NCI-H345 (cell line): ENCODE measurements at regions not wholly inside any gene's neighbourhood (a gene's known extent, or its start where the extent isn't known, plus 50 kb on each side); places are given as distances from the start of the nearest gene placed in this dataset.

Source experiments
- DNase-seq: peaks from one replicate; lab custom pipeline; 2025; lab: John Stamatoyannopoulos, UW

GRCh38 chr1:38256072-38256471 is 209.5 kb upstream of the POU3F1 start:
- DNase-seq = no peak

- DNase-seq = no peak
Measured at GRCh38 chr1:38253314-38253713, 206.7 kb upstream of the POU3F1 start.

- no peak for DNase-seq
Measured at GRCh38 chr1:38250356-38250755, 203.8 kb upstream of the POU3F1 start.

- DNase-seq = no peak
Measured at GRCh38 chr1:38249001-38249400, 202.4 kb upstream of the POU3F1 start.

- DNase-seq = no peak
Measured at GRCh38 chr1:38246955-38247952, 200.7 kb upstream of the POU3F1 start.

- no peak for DNase-seq
Measured at GRCh38 chr1:38244218-38244845, 197.7 kb upstream of the POU3F1 start.

- DNase-seq = no peak
Measured at GRCh38 chr1:38243106-38243505, 196.5 kb upstream of the POU3F1 start.

GRCh38 chr1:38242506-38242905 is 195.9 kb upstream of the POU3F1 start:
- DNase-seq = no peak

- no peak for DNase-seq
Measured at GRCh38 chr1:38241594-38242334, 195.2 kb upstream of the POU3F1 start.

GRCh38 chr1:38240618-38241017 is 194.0 kb upstream of the POU3F1 start:
- no peak for DNase-seq

GRCh38 chr1:38239258-38239835 is 192.8 kb upstream of the POU3F1 start:
- DNase-seq = no peak

GRCh38 chr1:38238294-38238693 is 191.7 kb upstream of the POU3F1 start:
- DNase-seq = no peak

- DNase-seq = no peak
Measured at GRCh38 chr1:38235705-38236104, 189.1 kb upstream of the POU3F1 start.

GRCh38 chr1:38231941-38232340 is 185.3 kb upstream of the POU3F1 start:
- DNase-seq = peak; percentile 25

- DNase-seq = no peak
Measured at GRCh38 chr1:38228718-38229117, 182.1 kb upstream of the POU3F1 start.

- DNase-seq = no peak
Measured at GRCh38 chr1:38225745-38226144, 179.2 kb upstream of the POU3F1 start.

GRCh38 chr1:38223391-38223790 is 176.8 kb upstream of the POU3F1 start:
- DNase-seq = no peak

GRCh38 chr1:38222891-38223290 is 176.3 kb upstream of the POU3F1 start:
- no peak for DNase-seq

GRCh38 chr1:38221006-38221649 is 174.5 kb upstream of the POU3F1 start:
- DNase-seq = no peak

- DNase-seq = no peak
Measured at GRCh38 chr1:38217316-38217715, 170.7 kb upstream of the POU3F1 start.

GRCh38 chr1:38213646-38214434 is 167.2 kb upstream of the POU3F1 start:
- no peak for DNase-seq
